ENCODE measurements at regions not wholly inside any gene's neighbourhood (a gene's known extent, or its start where the extent isn't known, plus 50 kb on each side); places are given as distances from the start of the nearest gene placed in this dataset.
"Not testable (repeated sequence)": the region's sequence is repeated elsewhere in the genome, so short reads cannot be mapped to it uniquely, and the experiment has no call there.

GRCh38 chr3:23117856-23118255 lies 85.3 kb upstream of the UBE2E2 start:
- no peak overlapping the region for H3K27ac Mint-ChIP-seq
- peaks cover 20% of the 10 kb centered on the region for H3K4me1 Mint-ChIP-seq (ENCODE audit: low read depth)
- H3K36me3 Mint-ChIP-seq (ENCODE audit: low read depth): no peaks in the 10 kb centered on the region
- H3K27me3 Mint-ChIP-seq: peaks cover 9% of the 10 kb centered on the region
- H3K4me3 Mint-ChIP-seq: no peak overlapping the region
- no peaks in the 10 kb centered on the region for H3K9me3 Mint-ChIP-seq

- no peak overlapping the region for H3K27ac Mint-ChIP-seq
- H3K4me3 Mint-ChIP-seq: no peak overlapping the region
- H3K9me3 Mint-ChIP-seq: no peaks in the 10 kb centered on the region
- H3K36me3 Mint-ChIP-seq (ENCODE audit: low read depth): no peaks in the 10 kb centered on the region
- peaks cover 8% of the 10 kb centered on the region for H3K27me3 Mint-ChIP-seq
- no peaks in the 10 kb centered on the region for H3K4me1 Mint-ChIP-seq (ENCODE audit: low read depth)
These were observed 75.9 kb upstream of the UBE2E2 start for GRCh38 chr3:23127196-23127595.

GRCh38 chr3:23128655-23129054 lies 74.5 kb upstream of the UBE2E2 start:
- Mint-ChIP-seq H3K4me1 (ENCODE audit: low read depth) (no peaks in the 10 kb centered on the region), H3K27ac (no peak overlapping the region), H3K36me3 (ENCODE audit: low read depth) (no peaks in the 10 kb centered on the region), H3K4me3 (no peak overlapping the region), H3K27me3 (peaks cover 8% of the 10 kb centered on the region), H3K9me3 (no peaks in the 10 kb centered on the region)

- no peak overlapping the region for H3K4me3 Mint-ChIP-seq
- H3K9me3 Mint-ChIP-seq: no peaks in the 10 kb centered on the region
- peaks cover 8% of the 10 kb centered on the region for H3K27me3 Mint-ChIP-seq
- no peaks in the 10 kb centered on the region for H3K4me1 Mint-ChIP-seq (ENCODE audit: low read depth)
- H3K27ac Mint-ChIP-seq: no peak overlapping the region
- H3K36me3 Mint-ChIP-seq (ENCODE audit: low read depth): no peaks in the 10 kb centered on the region
These were observed 74.0 kb upstream of the UBE2E2 start for GRCh38 chr3:23129117-23129516.

- no peak overlapping the region for H3K4me3 Mint-ChIP-seq
- H3K27me3 Mint-ChIP-seq: peaks cover 8% of the 10 kb centered on the region
- H3K4me1 Mint-ChIP-seq (ENCODE audit: low read depth): no peaks in the 10 kb centered on the region
- H3K36me3 Mint-ChIP-seq (ENCODE audit: low read depth): no peaks in the 10 kb centered on the region
- H3K9me3 Mint-ChIP-seq: no peaks in the 10 kb centered on the region
- no peak overlapping the region for H3K27ac Mint-ChIP-seq
These were observed 73.3 kb upstream of the UBE2E2 start for GRCh38 chr3:23129817-23130216.

DNA sequence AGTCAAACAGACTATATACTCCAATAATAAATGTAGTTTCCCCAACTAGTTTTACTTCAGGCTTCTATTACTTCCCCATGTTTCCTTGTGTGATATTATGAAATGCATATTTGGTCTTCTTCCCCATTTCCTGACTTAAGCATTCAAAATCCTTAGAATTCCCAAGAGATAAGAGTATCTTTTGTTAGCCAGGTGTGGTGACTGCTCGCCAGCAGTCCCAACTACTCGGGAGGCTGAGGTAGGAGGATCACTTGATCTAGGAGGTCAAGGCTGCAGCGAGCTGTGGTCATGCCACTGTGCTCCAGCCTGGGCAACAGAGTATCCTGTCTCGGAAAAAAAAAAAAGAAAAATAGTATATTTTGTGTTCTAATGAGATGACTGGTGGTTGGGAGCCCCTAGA lies 72.7 kb upstream of the UBE2E2 start:
- Mint-ChIP-seq H3K27ac (no peak overlapping the region), H3K4me3 (no peak overlapping the region), H3K4me1 (ENCODE audit: low read depth) (no peaks in the 10 kb centered on the region), H3K27me3 (peaks cover 8% of the 10 kb centered on the region), H3K9me3 (no peaks in the 10 kb centered on the region), H3K36me3 (ENCODE audit: low read depth) (no peaks in the 10 kb centered on the region)

DNA sequence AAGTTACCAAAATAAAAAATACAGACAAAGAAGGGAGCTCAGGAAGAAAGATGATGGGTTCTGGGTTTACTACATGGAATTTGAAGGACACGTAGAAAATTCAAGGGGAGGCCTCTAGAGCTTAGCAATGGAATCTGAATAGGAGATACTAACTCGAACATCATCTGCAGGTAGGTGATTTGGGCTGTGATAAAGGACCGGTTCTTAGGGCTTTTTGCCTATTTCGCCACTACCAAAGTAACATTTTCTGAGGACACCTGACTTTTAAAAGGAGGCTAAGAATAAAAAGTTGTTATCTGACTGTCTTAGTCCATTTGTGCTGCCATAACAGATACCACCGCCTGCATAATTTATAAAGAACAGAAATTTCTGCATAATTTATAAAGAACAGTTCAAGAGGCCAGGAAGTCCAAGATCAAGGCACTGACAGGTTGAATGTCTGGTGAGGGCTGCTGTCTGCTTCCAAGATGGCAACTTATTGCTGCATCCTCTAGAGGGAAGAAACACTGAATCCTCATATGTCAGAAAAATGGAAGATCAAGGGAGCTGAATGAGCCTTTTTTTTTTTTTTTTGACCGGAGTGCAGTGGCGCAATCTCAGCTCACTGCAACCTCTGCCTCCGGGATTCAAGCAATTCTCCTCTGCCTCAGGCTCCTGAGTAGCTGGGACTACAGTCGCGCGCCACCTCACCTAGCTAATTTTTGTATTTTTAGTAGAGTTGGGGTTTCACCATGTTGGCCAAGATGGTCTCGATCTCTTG lies 67.9 kb upstream of the UBE2E2 start:
- no peak overlapping the region for H3K4me3 Mint-ChIP-seq
- no peak overlapping the region for H3K27ac Mint-ChIP-seq
- H3K4me1 Mint-ChIP-seq (ENCODE audit: low read depth): no peaks in the 10 kb centered on the region
- no peaks in the 10 kb centered on the region for H3K9me3 Mint-ChIP-seq
- no peaks in the 10 kb centered on the region for H3K27me3 Mint-ChIP-seq
- no peaks in the 10 kb centered on the region for H3K36me3 Mint-ChIP-seq (ENCODE audit: low read depth)

- Mint-ChIP-seq H3K4me1 (ENCODE audit: low read depth) (no peaks in the 10 kb centered on the region), H3K27ac (no peak overlapping the region), H3K9me3 (no peaks in the 10 kb centered on the region), H3K27me3 (no peaks in the 10 kb centered on the region), H3K36me3 (ENCODE audit: low read depth) (no peaks in the 10 kb centered on the region), H3K4me3 (no peak overlapping the region)
These were observed 67.1 kb upstream of the UBE2E2 start for GRCh38 chr3:23136054-23136453.

- not testable (repeated sequence) for H3K4me1 Mint-ChIP-seq (ENCODE audit: low read depth); H3K27me3 Mint-ChIP-seq; H3K4me3 Mint-ChIP-seq; H3K36me3 Mint-ChIP-seq (ENCODE audit: low read depth); H3K27ac Mint-ChIP-seq; H3K9me3 Mint-ChIP-seq
These were observed 59.1 kb upstream of the UBE2E2 start for GRCh38 chr3:23144051-23144450.

GRCh38 chr3:23146163-23146562 lies 57.0 kb upstream of the UBE2E2 start:
- H3K4me1 Mint-ChIP-seq (ENCODE audit: low read depth): peaks cover 6% of the 10 kb centered on the region
- no peaks in the 10 kb centered on the region for H3K36me3 Mint-ChIP-seq (ENCODE audit: low read depth)

GRCh38 chr3:23152989-23153388 lies 50.1 kb upstream of the UBE2E2 start:
- no peaks in the 10 kb centered on the region for H3K36me3 Mint-ChIP-seq (ENCODE audit: low read depth)
- no peak overlapping the region for H3K4me3 Mint-ChIP-seq
- peaks cover 3% of the 10 kb centered on the region for H3K9me3 Mint-ChIP-seq
- H3K4me1 Mint-ChIP-seq (ENCODE audit: low read depth): no peaks in the 10 kb centered on the region
- H3K27ac Mint-ChIP-seq: no peak overlapping the region
- peaks cover 6% of the 10 kb centered on the region for H3K27me3 Mint-ChIP-seq

More at GRCh38 chr3:23146163-23146562, 57.0 kb upstream of the UBE2E2 start:
- Mint-ChIP-seq H3K4me3 (no peak overlapping the region), H3K9me3 (no peaks in the 10 kb centered on the region), H3K27me3 (no peaks in the 10 kb centered on the region), H3K27ac (no peak overlapping the region)
